OCI-LY7 (cell line): ENCODE measurements at regions not wholly inside any gene's neighbourhood (a gene's known extent, or its start where the extent isn't known, plus 50 kb on each side); places are given as distances from the start of the nearest gene placed in this dataset.
"Not testable (repeated sequence)": the region's sequence is repeated elsewhere in the genome, so short reads cannot be mapped to it uniquely, and the experiment has no call there.

Source experiments
- BruUV-seq: library from RNA; stranded (reverse); fragments of 400-500 nt; replicated peaks from 2 replicates; lab custom pipeline; 2021; lab: Mats Ljungman, UMichigan
- CTCF ChIA-PET: fragments of 300-600 bp; sonication (Branson Sonifier 250); formaldehyde crosslinking; loops from one replicate; lab custom pipeline; 2022; ENCODE audit warnings: antibody characterized with exemption; ENCODE audit not compliant: unreplicated experiment; lab: Charles Lee
- POLR2A ChIA-PET: fragments of 300-600 bp; sonication (Branson Sonifier 250); formaldehyde crosslinking; loops from one replicate; lab custom pipeline; 2022; ENCODE audit warnings: antibody characterized with exemption; lab: Charles Lee
- DNase-seq: peaks from one replicate; pipeline ENCODE4 v3.0.0-alpha.2; 2015; ENCODE audit warnings: low spot score
- H2AFZ ChIP-seq: fragments of 200-600 bp; sonication (generic), shearing (Covaris generic); 2 replicates; pipeline ENCODE4 v1.6.1; 2014; ENCODE audit warnings: mild to moderate bottlenecking, antibody characterized with exemption, low read length, moderate library complexity
- H3K27ac ChIP-seq: fragments of 200-600 bp; sonication (generic); 2 replicates; pipeline ENCODE4 v1.5.1; 2014; ENCODE audit warnings: mixed run types, low read depth, mild to moderate bottlenecking, moderate library complexity, low read length, inconsistent platforms; ENCODE audit not compliant: poor library complexity, severe bottlenecking
- H3K36me3 ChIP-seq: fragments of 200-600 bp; sonication (generic); 2 replicates; pipeline ENCODE4 v1.6.1; 2014; ENCODE audit warnings: mild to moderate bottlenecking, antibody characterized with exemption, low read length, moderate library complexity, mixed read lengths; ENCODE audit not compliant: insufficient read depth
- H3K4me1 ChIP-seq: fragments of 200-600 bp; sonication (generic); 2 replicates; pipeline ENCODE4 v1.5.1; 2014; ENCODE audit warnings: mild to moderate bottlenecking, low read length; ENCODE audit not compliant: insufficient read depth, poor library complexity, severe bottlenecking
- H3K4me2 ChIP-seq: fragments of 200-600 bp; sonication (generic); 2 replicates; pipeline ENCODE4 v1.6.1; 2014; ENCODE audit warnings: mild to moderate bottlenecking, low read length
- H3K4me3 ChIP-seq: fragments of 200-600 bp; sonication (generic); 2 replicates; pipeline ENCODE4 v1.5.1; 2014; ENCODE audit warnings: mild to moderate bottlenecking, low read depth, low read length; ENCODE audit not compliant: poor library complexity, severe bottlenecking
- H3K79me2 ChIP-seq: fragments of 200-600 bp; sonication (generic); 2 replicates; pipeline ENCODE4 v1.6.1; 2016; ENCODE audit warnings: low read depth, mild to moderate bottlenecking, low read length, moderate library complexity, mixed read lengths; ENCODE audit not compliant: insufficient read depth
- H3K9me2 ChIP-seq: fragments of 200-600 bp; sonication (generic); 2 replicates; pipeline ENCODE4 v1.6.1; 2016; ENCODE audit warnings: mild to moderate bottlenecking, low read length, mixed read lengths; ENCODE audit not compliant: insufficient read depth
- H3K9me3 ChIP-seq: fragments of 200-600 bp; sonication (generic); 2 replicates; pipeline ENCODE4 v1.6.1; 2014; ENCODE audit warnings: mild to moderate bottlenecking, mixed run types, low read length, mixed read lengths
- H4K20me1 ChIP-seq: fragments of 200-600 bp; sonication (generic); 2 replicates; pipeline ENCODE4 v1.6.1; 2014; ENCODE audit warnings: mild to moderate bottlenecking, antibody characterized with exemption, low read length, moderate library complexity, mixed read lengths; ENCODE audit not compliant: insufficient read depth
- EZH2phosphoT487 ChIP-seq: fragments of 200-600 bp; sonication (generic); IDR thresholded peaks from 2 replicates; pipeline ENCODE4 v1.6.1; 2018; ENCODE audit warnings: low read depth, borderline replicate concordance, mild to moderate bottlenecking, mixed run types, antibody characterized with exemption, low read length, moderate library complexity, mixed read lengths
- intact Hi-C: fragments of 100-400 bp; cut with micrococcal nuclease; formaldehyde crosslinking; loops from one replicate; pipeline ENCODE4 v1.10.0; 2022; ENCODE audit not compliant: unreplicated experiment
- TF ChIP-seq, protein P1 (sequence below): fragments of 200-600 bp; sonication (generic); conservative IDR thresholded peaks from 2 replicates; pipeline ENCODE4 v1.5.1; 2014; ENCODE audit warnings: mild to moderate bottlenecking, antibody characterized with exemption, low read length, moderate library complexity, mixed read lengths

DNA sequence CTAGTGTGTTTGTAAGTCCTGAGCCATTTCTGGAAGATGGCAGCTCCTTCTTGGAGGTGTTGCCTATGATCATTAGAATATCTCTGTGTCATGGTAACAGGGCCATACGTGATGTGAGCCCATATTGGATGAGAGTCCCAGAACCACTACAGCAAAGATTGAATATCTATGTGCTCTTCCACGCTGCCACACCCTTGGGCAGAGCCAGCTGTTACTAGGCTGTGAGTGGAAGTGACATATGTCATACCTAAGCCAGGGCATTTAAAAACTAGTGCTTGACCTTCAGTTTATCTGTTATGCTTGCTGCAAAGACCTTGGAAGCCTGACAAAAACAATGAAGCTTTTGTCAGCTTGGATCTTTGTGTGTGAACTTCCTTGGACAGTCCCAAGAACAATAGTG is 495.1 kb upstream of the CCDC196 start:
- Histone ChIP-seq H2AFZ (no peak overlapping the region), H3K79me2 (no peaks in the 10 kb centered on the region), H4K20me1 (no peaks in the 10 kb centered on the region), H3K36me3 (no peaks in the 10 kb centered on the region), H3K9me3 (no peaks in the 10 kb centered on the region), H3K4me1 (no peaks in the 10 kb centered on the region), H3K4me3 (no peak overlapping the region), H3K27ac (no peak overlapping the region), H3K9me2 (no peaks in the 10 kb centered on the region), H3K4me2 (no peak overlapping the region)
- TF ChIP-seq EZH2phosphoT487 = no peak
- TF ChIP-seq, protein P1, sequence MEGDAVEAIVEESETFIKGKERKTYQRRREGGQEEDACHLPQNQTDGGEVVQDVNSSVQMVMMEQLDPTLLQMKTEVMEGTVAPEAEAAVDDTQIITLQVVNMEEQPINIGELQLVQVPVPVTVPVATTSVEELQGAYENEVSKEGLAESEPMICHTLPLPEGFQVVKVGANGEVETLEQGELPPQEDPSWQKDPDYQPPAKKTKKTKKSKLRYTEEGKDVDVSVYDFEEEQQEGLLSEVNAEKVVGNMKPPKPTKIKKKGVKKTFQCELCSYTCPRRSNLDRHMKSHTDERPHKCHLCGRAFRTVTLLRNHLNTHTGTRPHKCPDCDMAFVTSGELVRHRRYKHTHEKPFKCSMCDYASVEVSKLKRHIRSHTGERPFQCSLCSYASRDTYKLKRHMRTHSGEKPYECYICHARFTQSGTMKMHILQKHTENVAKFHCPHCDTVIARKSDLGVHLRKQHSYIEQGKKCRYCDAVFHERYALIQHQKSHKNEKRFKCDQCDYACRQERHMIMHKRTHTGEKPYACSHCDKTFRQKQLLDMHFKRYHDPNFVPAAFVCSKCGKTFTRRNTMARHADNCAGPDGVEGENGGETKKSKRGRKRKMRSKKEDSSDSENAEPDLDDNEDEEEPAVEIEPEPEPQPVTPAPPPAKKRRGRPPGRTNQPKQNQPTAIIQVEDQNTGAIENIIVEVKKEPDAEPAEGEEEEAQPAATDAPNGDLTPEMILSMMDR = no peak
- intact Hi-C loops = no loop called here
- ChIA-PET CTCF (no interaction called here), POLR2A (no interaction called here)
- BruUV-seq = no TSS peak
- DNase-seq = no peak

DNA sequence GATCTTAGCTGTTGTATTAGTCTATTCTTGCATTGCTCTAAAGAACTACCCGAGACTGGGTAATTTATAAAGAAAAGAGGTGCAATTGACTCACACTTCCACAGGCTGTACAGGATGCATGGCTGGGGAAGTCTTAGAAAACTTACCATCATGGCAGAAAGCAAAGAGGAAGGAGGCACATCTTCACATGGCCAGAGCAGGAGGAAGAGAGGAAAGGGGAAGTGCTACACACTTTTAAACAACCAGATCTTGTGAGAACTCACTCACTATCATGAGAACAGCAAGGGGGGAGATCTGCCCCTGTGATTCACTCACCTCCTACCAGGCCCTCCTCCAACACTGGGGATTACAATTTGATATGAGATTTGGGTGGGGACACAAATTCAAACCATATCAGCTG is 494.2 kb upstream of the CCDC196 start:
- H3K4me3 ChIP-seq, CTCF ChIA-PET, BruUV-seq, H3K4me2 ChIP-seq, H3K9me2 ChIP-seq, H3K27ac ChIP-seq, H3K9me3 ChIP-seq, H3K79me2 ChIP-seq, H2AFZ ChIP-seq, DNase-seq, H3K36me3 ChIP-seq, H3K4me1 ChIP-seq, H4K20me1 ChIP-seq, intact Hi-C loops, POLR2A ChIA-PET: not testable (repeated sequence)

DNA sequence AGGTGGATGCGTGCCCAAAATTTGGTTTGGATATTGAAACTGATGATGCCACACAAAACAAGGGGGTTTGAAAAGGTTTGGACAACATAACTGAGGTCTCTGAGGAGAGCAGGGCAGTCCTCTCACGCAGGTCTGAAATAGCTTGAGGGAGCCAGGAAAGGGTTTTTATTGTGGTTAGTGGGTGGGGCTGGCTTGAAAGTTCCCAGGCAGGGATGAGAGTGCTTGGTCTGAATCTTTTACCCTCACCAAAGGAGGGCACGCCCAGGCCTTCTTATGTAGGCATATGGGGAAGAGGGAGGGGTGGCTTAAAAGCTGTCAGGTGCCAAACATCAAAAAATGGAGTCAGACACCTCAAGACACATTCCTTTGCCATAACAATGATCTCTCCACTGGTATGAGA is 493.1 kb upstream of the CCDC196 start:
- H3K36me3 ChIP-seq = no peaks in the 10 kb centered on the region
- no peaks in the 10 kb centered on the region for H3K9me3 ChIP-seq
- ChIA-PET CTCF (no interaction called here), POLR2A (interaction anchor here (0.5 kb wide), 1 partner anchor 830 kb away, joined by 4 read pairs; no protein-coding TSS in a partner anchor)
- no peak overlapping the region for H3K4me3 ChIP-seq
- no peak overlapping the region for H3K4me2 ChIP-seq
- H4K20me1 ChIP-seq = no peaks in the 10 kb centered on the region
- no peak overlapping the region for H3K27ac ChIP-seq
- no peak for TF ChIP-seq EZH2phosphoT487
- TF ChIP-seq, protein P1 = no peak
- DNase-seq = no peak
- no TSS peak for BruUV-seq
- no peaks in the 10 kb centered on the region for H3K9me2 ChIP-seq
- no peak overlapping the region for H2AFZ ChIP-seq
- no peaks in the 10 kb centered on the region for H3K79me2 ChIP-seq
- no peaks in the 10 kb centered on the region for H3K4me1 ChIP-seq
- intact Hi-C loops = no loop called here
